HG02571 (cell line): ENCODE measurements at regions not wholly inside any gene's neighbourhood (a gene's known extent, or its start where the extent isn't known, plus 50 kb on each side); places are given as distances from the start of the nearest gene placed in this dataset.
A peak's percentile ranks its signal among the peaks of the same experiment; 100 is the strongest.

ENCODE experiments used
- ATAC-seq: cut with Tn5 transposase; IDR thresholded peaks from one replicate; pipeline ENCODE4 v1.9.1; 2021; ENCODE audit warnings: mild to moderate bottlenecking, moderate library complexity; ENCODE audit not compliant: unreplicated experiment

DNA sequence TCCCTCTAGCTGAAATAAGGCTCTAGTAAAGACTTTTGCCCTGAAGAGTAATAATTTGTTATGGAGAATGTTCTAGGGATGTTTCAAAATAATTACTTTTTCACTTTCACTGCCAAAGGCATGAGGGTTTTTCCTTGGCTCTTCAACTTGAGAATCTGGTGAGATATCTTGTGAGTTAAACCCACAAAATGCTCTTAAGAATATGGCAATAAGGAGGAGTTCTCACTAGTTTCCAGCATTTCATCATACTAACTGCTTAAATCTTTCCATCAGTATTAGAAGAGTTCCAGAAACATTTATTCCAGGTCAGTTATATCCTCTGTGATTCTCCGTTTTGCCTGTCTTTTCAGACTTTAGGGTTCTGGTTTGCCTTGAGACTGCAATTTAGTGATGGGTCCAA lies 785.6 kb upstream of the GJE1 start:
- ATAC-seq: no peak

DNA sequence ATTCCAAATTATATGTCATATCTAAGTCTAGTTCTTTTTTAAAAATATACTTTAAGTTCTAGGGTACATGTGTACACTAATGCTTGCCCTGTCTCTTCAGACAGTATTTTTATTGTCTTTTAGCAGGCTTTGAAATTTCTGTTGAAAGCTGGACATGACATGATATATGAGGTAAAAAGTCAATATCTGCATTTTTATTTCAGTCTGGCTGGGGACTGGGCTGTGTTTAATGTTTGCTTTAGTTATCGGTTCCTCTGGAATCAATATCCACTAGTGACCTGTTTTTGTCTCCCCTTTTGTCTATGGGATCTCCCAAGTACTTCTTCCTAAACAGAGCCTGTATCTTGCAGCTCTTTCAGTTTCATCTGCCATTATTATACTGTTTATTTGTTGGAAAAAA lies 786.2 kb upstream of the GJE1 start:
- no peak for ATAC-seq

DNA sequence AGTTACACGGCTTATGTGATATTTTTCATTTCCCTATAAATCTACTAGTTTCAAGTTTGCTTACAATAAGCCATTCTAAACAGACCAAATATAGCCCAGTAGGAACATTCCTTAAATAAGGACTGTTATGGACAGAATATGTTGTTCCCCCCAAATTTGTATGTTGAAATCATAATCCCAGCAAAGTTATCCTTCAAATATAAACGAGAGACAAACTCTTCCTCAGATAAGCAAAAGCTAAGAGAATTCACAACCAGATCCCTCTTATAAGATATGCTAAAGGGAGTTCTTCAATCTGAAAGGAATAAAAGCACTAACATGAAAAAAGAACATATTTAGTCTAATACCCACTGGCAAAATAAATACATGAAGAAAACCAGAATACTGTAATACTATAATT lies 795.5 kb upstream of the GJE1 start:
- no peak for ATAC-seq

DNA sequence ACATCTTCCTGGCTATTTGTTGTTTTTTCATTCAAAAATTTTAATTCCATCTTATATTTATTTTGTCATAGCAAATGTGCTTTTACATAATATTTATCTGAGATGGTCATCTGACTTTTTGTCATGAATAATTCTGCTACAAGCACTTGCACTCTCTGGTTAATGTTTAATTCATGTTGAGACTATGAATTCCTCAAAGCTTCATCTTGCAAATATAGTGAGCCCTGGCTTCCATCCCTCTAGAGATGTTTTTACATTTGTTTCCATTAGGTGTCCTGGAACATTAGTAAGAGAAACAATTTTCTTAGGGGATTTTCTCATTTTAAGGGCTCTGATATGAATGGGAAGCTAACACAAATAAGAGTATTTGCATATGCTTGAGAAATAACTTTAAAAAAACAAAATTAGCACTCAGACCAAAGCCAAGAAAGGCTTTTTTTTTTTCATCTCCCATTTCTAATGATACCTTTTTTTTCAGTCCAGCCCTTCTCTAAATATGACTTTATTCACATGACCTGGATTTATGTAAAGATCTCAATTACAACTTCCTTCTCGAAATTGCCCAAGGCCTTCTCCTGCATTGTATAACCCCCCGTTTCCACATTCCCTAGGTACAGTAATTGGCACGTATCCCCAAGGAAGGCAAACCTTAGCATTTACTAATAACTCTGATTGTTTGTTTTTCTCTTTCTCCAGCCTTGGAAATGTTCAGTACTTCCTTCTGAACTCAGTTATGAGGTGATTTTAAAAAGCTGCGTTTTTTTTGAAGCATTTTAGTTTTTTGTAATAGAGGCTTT lies 797.0 kb upstream of the GJE1 start:
- ATAC-seq: no peak

DNA sequence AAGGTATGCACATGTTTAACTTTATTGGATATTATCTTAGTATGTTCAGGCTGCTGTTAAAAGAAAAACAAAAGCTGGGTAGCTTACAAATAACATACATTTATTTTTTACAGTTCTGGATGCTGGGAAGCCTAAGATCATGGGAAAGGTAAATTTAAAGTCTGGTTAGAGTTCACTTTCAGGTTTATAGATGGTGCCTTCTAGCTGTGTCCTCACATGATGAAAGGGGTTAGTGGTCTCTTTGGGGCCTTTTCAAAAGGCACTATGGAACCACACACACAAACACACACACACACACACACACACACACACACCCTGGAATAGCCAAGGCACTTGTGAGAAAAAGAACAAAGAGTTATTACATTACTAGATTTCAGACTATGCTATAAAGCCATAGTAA lies 805.8 kb upstream of the GJE1 start:
- ATAC-seq: no peak

DNA sequence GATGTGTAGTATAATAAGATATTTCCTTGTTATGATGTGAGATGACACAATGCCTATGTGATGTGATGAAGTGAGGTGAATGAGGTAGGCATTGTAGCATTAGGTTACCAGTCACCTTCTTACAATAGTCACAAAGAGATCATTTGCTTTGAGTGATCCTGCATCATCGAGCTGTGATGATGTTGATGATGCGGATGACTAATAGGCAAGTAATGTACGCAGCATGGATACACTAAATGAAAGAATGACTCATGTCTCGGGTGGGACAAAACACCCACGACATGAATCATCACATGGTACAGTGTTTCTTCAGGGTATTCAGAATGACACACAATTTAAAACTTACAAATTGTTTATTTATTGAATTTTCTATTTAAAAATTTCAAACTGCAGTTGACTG lies 806.3 kb upstream of the GJE1 start:
- ATAC-seq: no peak

DNA sequence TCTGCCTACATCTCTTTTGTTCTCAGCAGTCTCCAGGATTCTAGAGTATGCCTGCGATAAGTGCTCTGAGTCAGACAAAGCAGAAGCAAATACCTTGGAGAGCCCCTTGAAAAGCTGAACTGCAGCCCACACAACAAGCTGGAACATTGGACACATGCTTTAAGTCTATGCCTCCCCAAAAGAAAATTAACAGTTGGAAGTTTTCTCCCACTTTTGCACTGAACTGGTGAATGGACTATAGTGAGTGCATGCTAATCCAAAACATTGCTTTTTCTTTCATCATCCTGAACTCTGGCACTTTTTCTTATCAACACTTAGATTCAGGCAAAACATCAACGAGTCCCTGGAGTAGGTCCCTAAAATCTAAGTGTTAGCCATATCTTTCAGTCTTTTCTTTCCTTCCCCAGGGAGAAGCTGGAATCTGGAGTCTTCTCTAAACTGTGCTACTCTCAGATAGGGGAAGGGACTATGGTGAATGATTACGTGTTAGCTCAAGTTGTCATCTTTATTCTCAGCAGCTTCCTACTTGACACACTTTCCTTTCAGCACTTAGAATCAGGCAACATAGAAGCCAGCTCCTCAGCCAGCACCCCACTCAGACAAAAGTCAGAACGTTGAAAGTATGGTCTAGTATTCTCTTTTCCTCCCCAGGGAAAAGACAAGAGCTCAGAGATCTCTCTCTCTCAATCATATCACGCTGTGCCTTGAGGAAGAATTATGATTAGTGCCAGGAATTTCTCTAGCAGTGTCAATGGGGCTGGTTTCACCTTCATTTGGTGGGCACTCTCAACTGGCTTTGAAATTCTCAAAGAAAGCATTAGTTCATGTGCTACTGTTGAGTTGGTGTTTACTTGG lies 811.0 kb upstream of the GJE1 start:
- ATAC-seq: no peak

DNA sequence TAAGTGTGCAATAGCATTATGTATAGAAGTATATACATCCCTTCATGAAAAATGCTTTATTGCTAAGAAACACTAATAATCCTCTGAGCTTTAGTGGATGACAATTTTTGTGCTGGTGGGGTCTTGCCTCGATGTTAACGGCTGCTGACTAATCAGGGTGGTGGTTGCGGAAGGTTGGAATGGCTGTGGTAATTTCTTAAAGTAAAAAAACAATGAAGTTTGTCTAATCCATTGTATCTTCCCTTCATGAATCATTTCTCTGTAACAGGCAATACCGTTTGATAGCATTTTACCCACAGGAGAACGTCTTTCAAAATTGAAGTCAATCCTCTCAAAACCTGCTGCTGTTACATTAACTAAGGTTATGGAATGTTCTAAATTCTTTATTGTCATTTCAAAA lies 816.5 kb upstream of the GJE1 start:
- ATAC-seq: no peak

DNA sequence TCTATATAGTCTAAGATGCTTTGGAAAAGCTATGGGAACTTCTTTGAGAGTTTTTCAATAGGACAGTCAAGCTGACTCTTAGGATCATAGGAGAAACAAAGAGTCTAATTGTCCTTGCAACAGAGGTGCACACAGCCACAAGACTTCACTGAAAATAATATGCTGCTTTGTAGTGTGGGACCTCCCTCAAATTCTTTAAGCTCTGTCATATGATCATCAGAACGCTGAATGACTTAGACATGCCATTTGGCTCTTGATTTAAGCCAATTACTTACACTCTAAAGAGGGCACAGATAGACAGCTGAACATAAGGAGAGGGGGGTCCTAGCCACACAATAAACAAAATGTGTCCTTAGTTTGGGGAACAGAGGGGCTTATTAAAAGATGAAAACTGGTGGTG lies 818.7 kb upstream of the GJE1 start:
- no peak for ATAC-seq

DNA sequence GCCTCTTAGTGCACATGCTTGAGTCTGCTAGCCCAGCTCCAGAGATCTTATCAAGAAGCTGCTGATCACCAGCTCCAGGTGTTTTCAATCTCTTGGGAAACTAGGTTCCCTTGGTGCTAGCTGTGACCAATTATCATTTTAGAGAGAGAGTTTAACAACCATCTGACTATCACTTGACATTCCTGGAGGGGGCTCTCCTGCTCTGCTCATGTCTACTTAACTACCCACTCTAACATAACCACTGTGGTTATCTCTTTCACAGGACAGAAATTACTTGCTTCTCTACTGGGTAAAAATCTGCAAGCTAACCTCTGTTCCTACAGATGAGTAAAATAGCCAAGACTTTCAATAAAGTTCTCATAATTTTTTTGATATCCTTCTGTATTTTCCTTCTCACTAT lies 823.4 kb upstream of the GJE1 start:
- peak; percentile 72 for ATAC-seq

DNA sequence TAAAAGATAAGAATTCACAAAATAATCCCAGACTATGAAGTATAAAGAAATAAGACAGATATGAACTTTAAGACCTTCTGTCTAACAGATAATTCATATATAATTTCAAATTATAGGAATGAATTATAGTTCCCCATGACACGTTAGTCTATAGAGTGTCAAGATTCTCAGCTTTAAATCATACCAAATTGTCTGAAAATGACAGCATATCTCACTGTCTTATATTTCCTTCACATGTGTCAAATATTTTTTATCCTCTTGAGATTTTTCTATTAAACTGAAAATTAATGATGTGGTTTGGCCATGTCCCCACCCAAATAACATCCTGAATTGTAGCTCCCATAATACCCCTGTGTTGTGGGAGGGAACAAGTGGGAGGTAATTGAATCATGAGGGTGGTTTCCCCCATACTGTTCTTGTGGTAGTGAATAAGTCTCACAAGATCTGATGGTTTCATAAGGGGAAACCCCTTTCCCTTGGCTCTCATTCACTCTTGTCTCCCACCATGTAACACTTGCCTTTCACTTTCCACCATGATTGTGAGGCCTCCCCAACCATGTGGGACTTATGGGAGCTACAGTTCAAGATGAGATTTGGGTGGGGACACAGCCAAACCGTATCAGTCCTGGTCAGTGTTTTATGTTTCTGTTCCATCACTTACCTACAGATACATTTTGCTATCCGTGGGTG lies 825.3 kb upstream of the GJE1 start:
- ATAC-seq: no peak

DNA sequence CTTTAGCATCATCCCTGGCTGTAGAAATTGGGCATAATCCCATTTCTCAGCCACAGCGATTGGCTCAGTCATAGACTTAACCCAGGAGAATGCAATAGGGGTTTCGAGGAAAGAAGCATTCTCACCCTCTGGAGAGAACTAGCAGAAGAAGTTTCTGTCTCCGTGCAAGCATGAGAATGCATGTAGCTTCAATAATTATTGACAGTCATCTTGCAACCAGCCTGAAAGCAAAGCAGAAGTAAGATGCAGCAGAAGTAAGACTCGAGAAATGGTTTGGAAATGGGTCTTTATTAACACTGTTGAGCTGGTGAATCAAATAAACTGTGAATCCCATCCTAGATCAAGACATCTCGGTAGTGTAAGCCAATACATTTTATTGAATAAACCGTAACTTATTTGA lies 828.8 kb upstream of the GJE1 start:
- no peak for ATAC-seq

DNA sequence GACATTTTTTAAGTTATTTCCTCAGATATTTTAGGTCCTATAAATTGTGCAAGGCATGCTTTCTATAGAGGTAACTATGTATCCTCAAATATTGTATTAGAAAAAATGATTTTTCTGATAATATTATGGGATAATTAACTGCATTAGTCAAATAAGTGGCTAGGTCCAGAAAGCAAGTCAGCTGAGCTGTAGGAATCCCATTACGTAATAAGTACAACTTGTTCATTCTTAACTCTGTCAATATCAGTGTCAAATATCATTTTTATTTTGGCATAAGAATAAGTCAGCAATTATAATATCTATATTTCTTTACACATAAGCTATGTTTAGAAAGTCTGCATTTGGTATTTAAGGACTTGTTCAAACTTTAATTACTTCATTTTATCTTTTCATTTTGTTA lies 830.9 kb upstream of the GJE1 start:
- ATAC-seq: no peak

DNA sequence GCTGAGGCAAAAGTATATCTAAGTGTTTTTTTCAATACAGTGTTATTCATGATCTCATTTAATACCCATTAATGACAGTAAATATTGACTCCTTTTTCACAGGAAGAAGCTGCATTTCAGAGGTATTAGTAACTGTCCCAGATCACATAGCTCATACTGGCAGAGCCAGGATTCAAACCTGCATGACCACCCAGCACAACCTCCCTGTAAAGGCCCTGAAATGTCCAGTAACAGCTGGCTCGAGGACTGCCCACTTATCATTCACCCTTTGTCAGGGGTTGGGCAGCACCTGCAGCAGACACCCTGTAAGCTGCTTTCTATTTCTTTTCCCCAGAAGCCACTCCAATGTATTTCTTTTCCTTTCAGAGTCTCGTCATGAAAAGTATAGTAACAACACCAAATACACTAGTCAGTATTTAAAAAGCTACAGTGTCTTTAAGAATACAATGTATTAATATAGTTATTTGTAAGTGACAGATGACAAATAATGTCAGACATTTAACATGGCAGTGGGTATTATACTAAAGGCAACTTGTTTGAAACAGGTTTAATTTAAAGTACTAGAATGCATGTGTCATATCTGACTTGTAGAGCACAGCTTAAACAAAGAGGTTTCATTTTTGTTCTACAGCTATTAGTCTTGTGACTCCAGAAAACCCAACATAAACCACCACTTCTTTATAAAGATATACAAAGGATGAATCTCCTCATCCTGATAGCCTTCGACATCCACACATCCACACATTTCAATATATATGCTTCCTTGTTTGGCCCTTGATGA lies 841.6 kb upstream of the GJE1 start:
- ATAC-seq: no peak

DNA sequence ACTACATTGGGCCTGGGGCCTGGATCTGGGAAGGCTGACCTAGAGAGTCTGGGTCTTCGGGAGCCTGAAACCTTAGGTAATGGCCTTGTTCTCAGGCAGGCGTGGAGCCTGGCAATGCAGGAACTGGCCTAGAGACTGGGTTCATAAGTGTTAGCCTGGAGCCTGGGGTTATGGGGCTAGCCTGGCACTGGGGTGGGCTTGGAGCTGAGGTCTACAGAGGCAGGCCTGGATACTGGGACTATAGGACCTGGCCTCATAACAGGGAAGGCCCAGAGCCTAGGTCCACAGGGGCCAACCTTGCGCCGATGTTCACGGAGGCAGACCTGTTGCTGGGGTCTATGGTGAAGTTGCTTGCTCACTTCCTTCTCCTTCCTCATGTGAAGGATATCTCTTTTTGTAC lies 843.8 kb upstream of the GJE1 start:
- ATAC-seq: no peak

DNA sequence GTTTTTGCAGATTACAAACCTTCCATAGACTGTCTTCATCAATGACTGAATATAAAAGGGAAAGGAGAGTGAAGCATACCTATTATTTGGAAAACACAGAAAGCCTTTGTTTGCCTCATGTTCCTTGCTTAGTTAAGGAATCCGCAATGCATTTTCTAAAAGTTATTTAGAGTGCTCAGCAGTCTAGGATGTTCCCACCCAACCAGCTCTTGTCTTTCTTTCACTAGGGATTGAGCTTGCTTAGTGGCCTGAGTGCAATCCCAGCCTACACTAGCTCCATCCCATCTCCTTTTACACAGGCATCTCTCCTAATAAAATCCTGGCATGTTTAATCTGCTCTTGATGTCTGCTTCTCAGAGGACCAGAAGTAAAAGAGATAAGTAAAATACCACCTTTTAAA lies 850.5 kb upstream of the GJE1 start:
- ATAC-seq: no peak

DNA sequence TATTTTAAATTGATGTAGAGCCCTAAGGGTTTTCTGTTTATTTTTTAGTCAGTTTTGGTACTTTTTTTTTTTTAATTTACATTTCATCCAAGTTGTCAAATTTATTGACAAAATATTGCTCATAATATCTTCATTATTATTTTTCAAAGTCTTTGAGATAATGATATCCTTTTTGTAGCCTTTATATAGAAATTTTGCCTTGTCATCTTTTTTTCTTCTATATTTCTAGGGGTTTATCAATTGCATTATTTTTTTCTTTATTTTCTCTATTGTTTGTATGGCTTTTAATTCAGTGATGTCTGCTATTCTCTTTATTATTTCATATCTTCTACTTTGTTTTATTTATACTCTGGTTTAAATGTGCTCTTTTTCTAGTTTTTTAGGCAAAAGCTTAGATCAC lies 863.0 kb upstream of the GJE1 start:
- no peak for ATAC-seq

DNA sequence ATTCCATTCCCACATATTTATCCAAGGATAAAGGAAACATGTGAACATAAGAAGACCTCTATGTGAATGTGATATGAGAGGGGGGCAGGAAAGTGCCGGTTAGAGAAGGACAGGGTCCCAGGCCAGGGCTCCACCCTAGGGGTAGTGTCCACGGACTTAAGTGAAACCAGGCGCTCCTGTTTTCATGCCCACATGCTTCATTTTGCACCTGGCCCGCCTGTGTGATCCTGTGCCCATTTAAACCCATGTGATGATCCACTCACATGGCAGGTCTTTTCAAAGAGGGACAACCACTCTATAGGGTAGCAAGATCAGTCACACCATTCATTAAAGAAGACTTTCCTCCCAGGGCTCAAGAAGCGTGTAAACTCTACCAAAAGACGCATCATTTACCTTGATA lies 865.3 kb upstream of the GJE1 start:
- ATAC-seq: no peak

DNA sequence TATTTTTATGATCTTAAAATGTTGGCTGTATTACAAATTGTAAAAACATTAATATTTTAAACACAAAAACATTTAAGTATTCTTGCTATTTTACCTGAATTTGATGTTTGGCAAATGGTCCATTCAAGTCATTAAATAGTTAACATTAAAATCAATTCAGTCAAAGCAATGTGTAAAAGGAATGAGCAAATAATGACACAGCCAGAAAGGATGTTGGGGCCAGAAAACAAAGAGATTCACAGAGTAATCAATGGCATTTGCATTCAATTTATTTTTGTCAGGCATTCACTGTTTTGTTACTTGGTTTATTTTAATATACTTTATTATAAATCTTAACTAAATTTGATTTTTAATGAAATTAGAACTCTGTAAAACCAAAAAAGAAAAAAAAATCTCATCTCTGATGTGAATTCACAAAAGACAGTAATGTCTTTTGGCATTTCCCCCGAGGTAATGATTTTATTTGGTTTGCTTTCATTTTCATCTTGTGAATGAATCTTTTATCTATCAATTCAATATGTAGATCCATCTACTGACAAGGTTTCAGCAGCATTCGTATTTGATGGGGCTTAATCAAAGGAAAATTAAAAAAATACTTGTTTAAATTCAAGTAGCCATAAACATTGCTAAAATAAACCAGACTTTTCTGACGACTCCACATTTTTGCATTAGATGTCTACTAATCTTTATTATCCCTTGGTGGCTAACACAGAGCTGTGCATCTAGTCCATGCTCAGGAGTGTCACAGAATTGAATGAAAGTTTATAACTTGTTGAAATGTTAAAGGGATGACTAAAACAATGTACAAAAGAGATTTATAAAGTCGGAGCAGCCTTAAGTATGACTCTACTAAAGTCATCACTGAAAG lies 866.7 kb upstream of the GJE1 start:
- no peak for ATAC-seq

DNA sequence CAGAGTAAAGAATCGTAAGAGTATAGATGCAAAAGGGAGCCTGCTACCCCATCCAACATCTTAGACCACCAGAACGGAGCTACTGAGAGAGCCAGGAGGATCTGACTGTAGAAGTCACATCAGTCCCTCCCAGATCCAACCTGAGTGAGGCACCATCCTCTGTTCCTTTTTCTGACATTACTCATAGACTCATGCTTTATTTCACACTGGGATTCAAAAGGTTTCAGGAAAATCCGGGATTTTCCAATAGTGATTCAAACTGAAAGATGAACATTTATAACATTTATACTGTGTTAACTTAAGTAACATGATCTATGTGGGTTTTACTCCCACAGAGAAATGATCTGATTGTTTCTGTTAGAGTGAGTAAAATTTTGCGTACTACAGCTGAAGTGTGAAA lies 868.6 kb upstream of the GJE1 start:
- ATAC-seq: no peak
